Left forelimb (tissue), 1 donor: ENCODE measurements at regions not wholly inside any gene's neighbourhood (a gene's known extent, or its start where the extent isn't known, plus 50 kb on each side); places are given as distances from the start of the nearest gene placed in this dataset.
A peak's percentile ranks its signal among the peaks of the same experiment; 100 is the strongest.
"Not testable (repeated sequence)": the region's sequence is repeated elsewhere in the genome, so short reads cannot be mapped to it uniquely, and the experiment has no call there.

Experiments
- DNase-seq: peaks from one replicate; pipeline ENCODE4 v3.0.0-alpha.2; 2018; ENCODE audit warnings: low spot score

DNA sequence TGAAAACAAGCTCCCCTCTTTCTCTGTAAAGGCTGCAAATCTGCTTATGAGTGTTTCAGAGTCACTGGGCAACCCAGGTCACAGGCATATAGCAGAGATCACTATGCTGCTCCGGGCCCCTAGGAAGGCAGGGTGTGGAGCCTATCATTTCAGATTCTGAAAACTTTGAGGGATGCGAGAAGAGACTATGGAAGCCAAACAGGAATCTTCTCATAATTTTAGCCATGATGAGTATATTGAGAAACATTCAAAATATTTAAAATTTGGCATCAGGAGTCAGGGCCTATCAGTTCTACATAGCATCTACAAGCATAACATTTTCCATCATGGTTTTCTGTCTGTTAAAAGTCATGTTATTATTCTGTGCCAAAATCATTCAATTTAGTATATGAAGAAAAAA lies 61.7 kb upstream of the ATXN3L start:
- no peak for DNase-seq

DNA sequence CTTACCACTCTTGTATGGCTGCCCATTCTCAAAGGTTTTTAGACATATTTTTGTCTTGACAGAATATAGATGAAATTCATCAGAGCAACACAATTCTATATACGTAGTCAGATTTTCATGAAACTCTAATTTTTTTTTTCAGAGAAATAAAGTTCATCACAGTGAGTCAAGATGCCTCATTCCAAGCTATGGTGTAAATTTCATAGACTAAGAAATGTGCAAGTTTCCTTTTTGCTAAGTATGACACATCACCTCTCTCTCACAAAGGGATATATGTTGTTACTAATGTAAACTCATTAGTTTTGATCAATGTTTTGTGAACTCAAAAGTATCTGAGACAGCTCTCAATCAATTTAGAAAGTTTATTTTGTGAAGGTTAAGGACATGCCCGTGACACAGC lies 60.4 kb upstream of the ATXN3L start:
- DNase-seq = no peak

DNA sequence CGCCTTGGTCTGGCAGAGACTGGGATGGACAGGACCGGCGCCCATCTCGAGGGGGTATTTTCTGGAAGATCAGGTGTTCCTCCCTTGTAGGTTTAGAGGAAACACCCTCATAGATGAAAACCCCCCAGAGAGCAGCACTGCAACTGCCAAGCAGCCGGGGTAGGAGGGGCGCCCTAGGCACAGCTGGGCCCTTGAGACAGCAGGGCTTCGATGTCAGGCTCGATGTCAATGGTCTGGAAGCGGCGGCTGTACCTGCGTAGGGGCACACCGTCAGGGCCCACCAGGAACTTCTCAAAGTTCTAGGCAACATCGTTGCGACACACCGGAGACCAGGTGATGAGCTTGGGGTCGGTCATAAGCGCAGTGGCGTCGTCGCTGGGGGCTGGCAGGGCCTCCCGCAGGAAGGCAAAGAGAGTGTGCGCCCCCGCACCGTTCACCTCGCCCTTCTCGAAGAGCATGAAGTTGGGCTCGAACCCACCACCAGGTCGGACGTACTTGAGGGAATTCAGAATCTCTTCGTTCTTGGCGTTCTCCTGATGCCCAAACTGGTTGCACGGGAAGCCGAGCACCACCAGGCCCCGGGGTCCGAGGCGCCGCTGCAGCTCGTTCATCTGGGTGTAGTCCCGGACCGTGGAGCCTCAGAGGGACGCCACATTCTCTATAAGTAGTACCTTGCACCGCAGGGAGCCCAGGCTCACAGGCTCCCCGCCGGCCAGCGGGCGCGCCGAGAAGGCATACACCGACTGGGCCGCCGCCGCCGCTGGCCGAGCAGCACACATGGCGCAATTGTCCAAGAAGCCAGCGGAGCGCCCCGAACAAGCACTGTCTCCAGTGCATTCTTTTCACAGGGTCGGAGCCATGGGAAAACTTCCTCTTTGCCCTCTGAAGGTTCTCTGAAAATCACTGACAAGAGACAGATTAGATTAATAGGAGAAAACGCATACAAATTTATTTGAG lies 59.0 kb upstream of the ATXN3L start:
- peak; percentile 62 for DNase-seq

DNA sequence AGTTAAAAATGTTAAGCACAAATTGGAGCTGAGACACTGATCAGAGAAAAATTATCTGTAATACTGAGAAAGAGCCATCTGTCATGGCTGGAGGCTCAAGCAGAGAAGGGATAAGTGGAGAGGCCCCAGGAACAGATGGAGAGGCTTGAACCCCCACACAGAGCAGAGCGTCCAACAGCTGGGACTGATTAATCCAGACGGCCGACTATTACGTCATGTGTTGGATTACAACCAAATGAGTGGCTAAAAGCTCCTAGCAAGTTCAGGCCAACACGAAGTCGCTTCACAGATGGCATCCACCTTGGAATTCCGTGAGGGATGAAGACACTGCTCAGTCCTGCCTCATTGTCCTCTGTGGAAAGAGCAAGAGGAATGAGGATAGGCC lies 57.7 kb upstream of the ATXN3L start:
- peak; percentile 66 for DNase-seq

DNA sequence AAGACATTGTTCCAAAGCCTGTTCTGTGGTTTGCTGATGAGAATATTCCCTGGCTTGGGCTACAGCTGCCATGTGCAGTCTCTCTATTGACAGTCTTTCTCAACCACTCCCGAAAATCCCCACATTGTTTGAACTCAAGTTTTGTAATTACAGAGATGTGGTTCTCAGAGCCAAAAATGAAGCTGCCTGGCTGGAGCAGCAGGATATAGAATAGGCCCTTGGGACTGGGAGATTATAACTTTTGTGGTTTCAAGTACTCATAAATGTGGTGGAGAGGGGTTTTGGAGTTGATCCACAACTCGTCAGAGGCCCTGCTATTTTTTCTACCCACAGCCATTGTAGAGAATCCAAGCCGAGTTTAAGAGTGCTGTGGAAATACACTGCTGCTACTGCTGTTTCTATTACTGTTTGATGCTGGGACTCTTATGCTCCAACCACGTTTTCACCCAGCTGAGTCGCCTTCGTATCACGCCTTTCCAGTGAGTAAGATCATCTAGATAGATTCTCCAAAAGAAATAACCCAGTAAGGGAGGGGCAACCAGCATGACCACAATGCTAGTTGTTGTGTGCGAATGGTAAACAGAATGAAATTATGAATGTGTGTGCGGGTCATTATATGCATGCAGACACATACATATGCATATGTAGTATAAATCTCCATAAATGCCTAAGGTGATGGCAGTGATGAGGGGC lies 57.1 kb upstream of the ATXN3L start:
- peak; percentile 71 for DNase-seq

DNA sequence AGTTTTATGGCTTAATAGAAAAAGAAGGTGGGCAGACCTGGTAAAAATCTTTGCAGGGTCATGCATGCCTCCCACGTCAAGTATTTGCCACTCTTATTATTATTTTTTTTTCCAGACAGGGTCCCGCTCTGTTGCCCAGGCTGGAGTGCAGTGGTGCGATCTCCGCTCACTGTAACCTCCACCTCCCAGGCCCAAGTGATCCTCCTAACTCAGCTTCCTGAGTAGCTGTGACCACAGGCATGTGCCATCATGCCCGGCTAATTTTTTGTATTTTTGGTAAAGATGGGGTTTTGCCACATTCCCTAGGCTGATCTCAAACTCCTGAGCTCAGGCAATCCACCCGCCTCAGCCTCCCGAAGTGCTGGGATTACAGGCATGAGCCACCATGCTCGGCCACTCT lies 55.7 kb upstream of the ATXN3L start:
- not testable (repeated sequence) for DNase-seq

DNA sequence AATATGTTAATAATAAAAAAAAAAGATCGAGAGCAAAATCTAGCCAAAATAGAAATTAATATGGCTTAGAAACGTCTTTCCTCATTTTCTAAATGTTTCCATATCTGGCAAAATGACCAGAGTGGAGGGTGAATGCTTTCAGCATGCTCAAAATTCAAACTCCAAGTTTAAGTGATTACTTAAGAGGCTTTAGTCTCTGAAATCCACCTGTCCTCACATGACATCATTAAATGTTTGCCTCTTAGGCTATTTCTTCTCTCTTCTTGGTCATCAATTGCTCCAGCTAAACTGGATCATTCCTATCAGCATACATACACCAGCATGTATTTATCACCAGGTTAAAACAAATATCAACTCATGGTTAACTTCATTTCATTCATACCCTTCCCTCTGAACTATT lies 54.5 kb upstream of the ATXN3L start:
- no peak for DNase-seq

DNA sequence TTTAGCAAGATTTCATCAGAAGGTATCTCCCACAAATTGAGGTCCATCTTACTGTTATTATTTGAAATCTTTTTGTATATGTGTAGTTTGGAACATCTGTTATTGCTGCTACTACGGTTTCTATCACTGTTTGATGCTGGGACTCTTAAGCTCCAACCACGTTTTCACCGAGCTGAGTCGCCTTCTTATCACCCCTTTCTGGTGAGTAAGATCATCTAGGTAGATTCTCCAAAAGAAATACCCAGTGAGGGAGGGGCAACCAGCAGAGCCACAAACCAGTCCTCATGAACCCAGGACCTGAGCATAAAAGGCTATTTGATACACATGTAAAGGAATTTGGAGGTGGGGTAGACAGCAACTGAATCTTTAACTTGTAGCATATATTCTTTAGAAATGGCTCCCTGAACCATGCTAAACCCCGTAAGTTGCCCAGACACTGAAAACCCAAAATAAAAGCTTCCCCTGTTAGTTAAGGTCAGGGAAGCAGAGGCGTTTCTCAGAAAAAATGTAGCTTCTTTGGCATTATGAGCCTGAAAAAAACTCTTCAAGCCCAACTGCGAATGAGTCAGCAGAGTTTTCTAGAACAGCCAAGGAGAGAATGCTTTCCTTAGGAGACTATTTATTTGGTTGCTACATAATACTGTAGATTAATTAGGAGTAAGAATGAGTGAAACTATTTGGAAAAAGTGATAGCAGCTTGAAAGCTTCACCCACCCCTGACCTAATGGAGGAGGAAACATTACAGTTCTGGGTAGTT lies 53.8 kb upstream of the ATXN3L start:
- DNase-seq = no peak

DNA sequence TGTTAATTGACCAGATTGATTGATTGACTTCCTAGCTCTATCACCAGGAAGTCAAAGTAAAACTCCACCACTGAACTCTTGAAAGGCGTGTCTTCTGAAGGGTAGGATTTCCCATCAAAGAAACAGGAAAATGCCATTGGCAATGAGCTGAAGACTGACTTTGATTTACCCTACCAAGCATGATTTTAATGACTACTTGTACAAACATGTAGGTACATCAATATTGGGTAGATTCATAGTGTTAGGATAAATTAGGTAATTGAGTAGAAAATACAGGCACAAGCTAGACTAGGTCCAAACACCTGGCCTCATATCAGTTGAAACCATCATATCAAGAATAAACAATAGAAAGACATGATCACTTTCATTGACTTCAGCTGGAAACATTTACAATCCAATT lies 53.2 kb upstream of the ATXN3L start:
- DNase-seq = no peak

DNA sequence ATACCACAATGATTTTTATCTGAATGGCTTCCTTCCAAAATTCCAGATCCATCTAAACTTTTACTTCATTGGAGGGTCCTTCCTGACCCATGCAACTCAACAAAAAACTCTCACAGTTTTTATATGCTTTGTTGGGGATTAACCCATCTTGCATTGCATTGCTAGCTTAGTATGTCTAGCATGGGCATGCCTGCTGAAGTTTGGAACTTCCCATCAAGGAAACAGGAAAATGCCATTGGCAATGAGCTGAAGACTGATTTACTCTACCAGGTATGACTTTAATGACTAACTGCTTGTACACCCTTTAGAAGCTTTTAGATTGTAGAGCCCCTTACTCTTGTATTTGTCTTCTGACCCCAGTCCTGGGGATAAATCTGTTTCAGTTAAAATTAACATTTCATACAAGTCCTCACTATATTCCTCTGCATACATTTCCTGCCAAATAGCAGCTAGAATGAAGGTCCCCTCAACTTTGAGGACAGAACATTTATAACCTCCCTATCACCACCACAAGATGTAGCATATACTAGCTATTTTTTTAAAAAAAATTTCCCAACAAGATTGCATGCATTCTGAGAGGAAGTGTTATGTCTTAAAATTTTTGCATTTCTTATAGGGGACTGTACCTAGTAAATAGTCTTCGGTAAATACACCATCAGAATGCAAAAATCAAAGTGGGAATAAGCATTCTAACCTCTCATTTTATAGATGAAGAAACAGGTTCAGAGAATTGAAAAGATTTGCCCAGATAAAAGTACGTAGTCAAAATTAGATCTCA lies 52.5 kb upstream of the ATXN3L start:
- no peak for DNase-seq

DNA sequence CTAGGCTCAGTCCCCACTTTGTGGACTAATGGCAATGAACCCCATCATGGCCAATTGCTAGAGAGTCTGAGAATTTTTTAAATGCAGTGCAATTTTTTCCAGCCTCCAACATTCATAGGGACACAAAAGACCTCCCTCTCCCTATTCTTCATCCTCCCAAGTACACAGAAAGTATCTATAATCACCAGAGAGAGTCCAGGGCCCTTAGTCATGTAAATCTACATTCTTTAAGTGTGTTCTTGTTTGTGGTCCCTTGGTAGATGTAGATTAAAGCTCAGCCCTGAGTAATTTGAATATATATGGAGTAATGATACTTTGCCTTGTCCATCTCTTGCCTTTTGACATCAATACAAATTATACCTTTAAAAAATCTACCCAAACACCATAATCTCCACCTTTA lies 51.3 kb upstream of the ATXN3L start:
- no peak for DNase-seq

DNA sequence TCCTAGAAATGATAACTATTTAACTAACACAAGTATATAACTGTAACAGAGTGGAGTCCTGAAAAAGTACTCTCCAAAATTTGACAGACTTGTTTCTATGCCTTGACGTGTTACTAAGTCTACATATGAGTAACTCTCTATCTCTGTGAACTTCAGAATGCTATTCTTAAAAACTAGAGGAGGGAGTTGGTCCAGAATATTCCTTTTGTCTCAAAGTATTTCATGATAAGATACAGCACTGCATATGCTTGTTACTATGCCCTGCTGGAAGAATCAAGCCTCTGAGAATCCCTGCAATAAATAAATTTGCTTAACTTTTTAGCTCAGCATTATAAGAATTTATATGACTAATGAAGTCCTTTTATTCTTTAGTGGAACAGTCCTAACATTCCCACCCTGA lies 50.9 kb upstream of the ATXN3L start:
- no peak for DNase-seq
